IMR-90 (cell line): ENCODE measurements at regions not wholly inside any gene's neighbourhood (a gene's known extent, or its start where the extent isn't known, plus 50 kb on each side); places are given as distances from the start of the nearest gene placed in this dataset.

Experiments
- ATAC-seq: fragments of 200-7000 bp; cut with Tn5 transposase; 2 replicates; pipeline ENCODE4 v1.9.1; 2020; ENCODE audit warnings: low read depth, mild to moderate bottlenecking, moderate library complexity
- BruUV-seq: library from RNA; stranded (reverse); fragments of 400-500 nt; replicated peaks from 2 replicates; lab custom pipeline; 2021; lab: Mats Ljungman, UMichigan
- CTCF ChIA-PET: fragments of 300-600 bp; formaldehyde crosslinking; extraction: SDS; loops from one replicate; lab custom pipeline; 2021; ENCODE audit warnings: antibody characterized with exemption; lab: Yijun Ruan, JAX
- POLR2A ChIA-PET: fragments of 300-600 bp; sonication (Branson Sonifier 250); formaldehyde crosslinking; loops from one replicate; lab custom pipeline; 2022; ENCODE audit warnings: antibody characterized with exemption; ENCODE audit not compliant: unreplicated experiment; lab: Charles Lee
- DNase-seq: peaks from one replicate; pipeline ENCODE4 v3.0.0; 2013
- H2AFZ ChIP-seq: replicated peaks from 2 replicates; pipeline ENCODE3; 2013; ENCODE audit warnings: low read length, mild to moderate bottlenecking; ENCODE audit not compliant: poor library complexity
- H2AK5ac ChIP-seq: 2 replicates; pipeline ENCODE4 v1.6.1; 2013; ENCODE audit warnings: low read depth, low read length, inconsistent platforms
- H2AK9ac ChIP-seq: replicated peaks from 2 replicates; pipeline ENCODE3; 2013; ENCODE audit warnings: mild to moderate bottlenecking, low read depth, low read length, moderate library complexity; ENCODE audit not compliant: poor library complexity
- H2BK120ac ChIP-seq: 2 replicates; pipeline ENCODE4 v1.6.1; 2013; ENCODE audit warnings: low read depth, low read length, inconsistent platforms
- H2BK15ac ChIP-seq: 3 replicates; pipeline ENCODE4 v1.6.1; 2013; ENCODE audit warnings: low read depth, low read length, inconsistent platforms
- H2BK20ac ChIP-seq: 2 replicates; pipeline ENCODE4 v1.6.1; 2013; ENCODE audit warnings: low read depth, mild to moderate bottlenecking, inconsistent platforms, low read length, moderate library complexity
- H2BK5ac ChIP-seq: 2 replicates; pipeline ENCODE4 v1.6.1; 2013; ENCODE audit warnings: mild to moderate bottlenecking, low read depth, low read length, inconsistent platforms; ENCODE audit not compliant: poor library complexity, severe bottlenecking
- H3K14ac ChIP-seq: replicated peaks from 2 replicates; pipeline ENCODE4 v1.6.1; 2013; ENCODE audit warnings: low read depth, low read length, inconsistent platforms
- H3K18ac ChIP-seq: 2 replicates; pipeline ENCODE4 v1.6.1; 2013; ENCODE audit warnings: low read depth, low read length, control low read depth
- H3K23ac ChIP-seq: 2 replicates; pipeline ENCODE4 v1.6.1; 2013; ENCODE audit warnings: low read depth, low read length, inconsistent platforms
- H3K27ac ChIP-seq: 2 replicates; pipeline ENCODE4 v1.5.1; 2013; ENCODE audit warnings: mild to moderate bottlenecking, control low read depth, low read length; ENCODE audit not compliant: insufficient read depth
- H3K27me3 ChIP-seq: 2 replicates; pipeline ENCODE4 v1.6.1; 2013; ENCODE audit warnings: low read length; ENCODE audit not compliant: control insufficient read depth, insufficient read depth
- H3K36me3 ChIP-seq: 2 replicates; pipeline ENCODE4 v1.6.1; 2013; ENCODE audit warnings: low read length, mixed read lengths; ENCODE audit not compliant: control insufficient read depth, insufficient read depth
- H3K4ac ChIP-seq: 2 replicates; pipeline ENCODE4 v1.6.1; 2013; ENCODE audit warnings: low read depth, low read length, inconsistent platforms
- H3K4me1 ChIP-seq: 2 replicates; pipeline ENCODE4 v1.6.1; 2013; ENCODE audit warnings: low read length, mixed read lengths; ENCODE audit not compliant: control insufficient read depth, insufficient read depth
- H3K4me2 ChIP-seq: 2 replicates; pipeline ENCODE4 v1.6.1; 2013; ENCODE audit warnings: low read depth, mild to moderate bottlenecking, control low read depth, low read length, moderate library complexity
- H3K4me3 ChIP-seq: 2 replicates; pipeline ENCODE4 v1.5.1; 2013; ENCODE audit warnings: low read depth, mild to moderate bottlenecking, control low read depth, low read length, moderate library complexity; ENCODE audit not compliant: insufficient read depth
- H3K56ac ChIP-seq: 2 replicates; pipeline ENCODE4 v1.6.1; 2013; ENCODE audit warnings: low read length, inconsistent platforms; ENCODE audit not compliant: insufficient read depth; ENCODE audit errors: extremely low read depth
- H3K79me1 ChIP-seq, 2 experiments: 2 replicates each; pipeline ENCODE4 v1.6.1; 2013; ENCODE audit warnings: low read length in 2 of 2, inconsistent platforms in 1 of 2, low read depth in 1 of 2
- H3K9ac ChIP-seq: 2 replicates; pipeline ENCODE4 v1.6.1; 2013; ENCODE audit warnings: low read depth, low read length, control low read depth
- H3K9me1 ChIP-seq: 2 replicates; pipeline ENCODE4 v1.6.1; 2013; ENCODE audit warnings: low read length, inconsistent platforms; ENCODE audit not compliant: insufficient read depth
- H3K9me3 ChIP-seq: 2 replicates; pipeline ENCODE4 v1.6.1; 2013; ENCODE audit warnings: low read length; ENCODE audit not compliant: control insufficient read depth, insufficient read depth
- H4K20me1 ChIP-seq: 2 replicates; pipeline ENCODE4 v1.6.1; 2013; ENCODE audit warnings: low read length, inconsistent platforms; ENCODE audit not compliant: insufficient read depth
- H4K5ac ChIP-seq: 2 replicates; pipeline ENCODE4 v1.6.1; 2013; ENCODE audit warnings: mild to moderate bottlenecking, low read depth, low read length, control low read depth
- H4K8ac ChIP-seq, 2 experiments: 2 replicates each; pipeline ENCODE4 v1.6.1; 2013; ENCODE audit warnings: low read depth in 2 of 2, low read length in 2 of 2, control low read depth in 1 of 2, inconsistent platforms in 1 of 2
- H4K91ac ChIP-seq: 2 replicates; pipeline ENCODE4 v1.6.1; 2013; ENCODE audit warnings: low read depth, low read length, inconsistent platforms; ENCODE audit not compliant: insufficient read depth
- BHLHE40 ChIP-seq: fragments of 150-350 bp; IDR thresholded peaks from 2 replicates; pipeline ENCODE4 v1.6.1; 2016; ENCODE audit warnings: mild to moderate bottlenecking, low read depth, low read length
- CEBPB ChIP-seq: IDR thresholded peaks from 2 replicates; pipeline ENCODE4 v1.6.1; 2012; ENCODE audit warnings: low read depth, low read length, improper control_type of control experiment
- CHD1 ChIP-seq: IDR thresholded peaks from 2 replicates; pipeline ENCODE4 v1.6.1; 2012; ENCODE audit warnings: low read depth, low read length, improper control_type of control experiment
- ELK1 ChIP-seq: fragments of 150-350 bp; IDR thresholded peaks from 2 replicates; pipeline ENCODE4 v1.6.1; 2016; ENCODE audit warnings: low read depth, mild to moderate bottlenecking, low read length, moderate library complexity, borderline replicate concordance
- FOS ChIP-seq: fragments of 150-350 bp; IDR thresholded peaks from 2 replicates; pipeline ENCODE4 v1.6.1; 2016; ENCODE audit warnings: low read depth, low read length
- MAFK ChIP-seq: IDR thresholded peaks from 2 replicates; pipeline ENCODE4 v1.6.1; 2012; ENCODE audit warnings: low read depth, low read length, improper control_type of control experiment
- MAZ ChIP-seq: IDR thresholded peaks from 2 replicates; pipeline ENCODE4 v1.6.1; 2012; ENCODE audit warnings: low read depth, mild to moderate bottlenecking, low read length, improper control_type of control experiment, moderate library complexity, borderline replicate concordance
- MXI1 ChIP-seq: IDR thresholded peaks from 2 replicates; pipeline ENCODE4 v1.6.1; 2012; ENCODE audit warnings: low read depth, mild to moderate bottlenecking, low read length, moderate library complexity, borderline replicate concordance
- NFE2L2 ChIP-seq: fragments of 150-350 bp; IDR thresholded peaks from 2 replicates; pipeline ENCODE4 v1.6.1; 2016; ENCODE audit warnings: low read depth, mild to moderate bottlenecking, low read length
- POLR2A ChIP-seq: IDR thresholded peaks from 2 replicates; pipeline ENCODE4 v1.6.1; 2012; ENCODE audit warnings: mild to moderate bottlenecking, low read depth, low read length
- RAD21 ChIP-seq: IDR thresholded peaks from 2 replicates; pipeline ENCODE4 v1.6.1; 2012; ENCODE audit warnings: low read length, improper control_type of control experiment
- RCOR1 ChIP-seq: IDR thresholded peaks from 2 replicates; pipeline ENCODE4 v1.6.1; 2012; ENCODE audit warnings: mild to moderate bottlenecking, low read length, improper control_type of control experiment; ENCODE audit not compliant: insufficient replicate concordance
- RFX5 ChIP-seq: IDR thresholded peaks from 2 replicates; pipeline ENCODE4 v1.8.0; 2012; ENCODE audit warnings: low read depth, mild to moderate bottlenecking, low read length, moderate library complexity
- SMC3 ChIP-seq: fragments of 150-350 bp; IDR thresholded peaks from 2 replicates; pipeline ENCODE4 v1.6.1; 2016; ENCODE audit warnings: low read depth, mild to moderate bottlenecking, antibody characterized with exemption, low read length, moderate library complexity
- USF2 ChIP-seq: fragments of 150-350 bp; IDR thresholded peaks from 2 replicates; pipeline ENCODE4 v1.6.1; 2017; ENCODE audit warnings: mild to moderate bottlenecking, antibody characterized with exemption, low read length, low read depth
- WGBS, 2 experiments: methylation state at CpG; one replicate each; pipeline versions ENCODE4 v1.1.5 to v1.1.7; 2013; ENCODE audit warnings: missing lambda C conversion rate in 2 of 2; ENCODE audit not compliant: insufficient read length in 1 of 2; ENCODE audit errors: extremely low coverage in 2 of 2; 5-methylcytosine and 5-hydroxymethylcytosine counted together
- dilution Hi-C: fragments of 300-500 bp; cut with HindIII; formaldehyde crosslinking; loops from one replicate; pipeline ENCODE4 v1.14.3; 2018; ENCODE audit warnings: low sequenced_read_pairs; ENCODE audit not compliant: unreplicated experiment
- in situ Hi-C: fragments of 300-500 bp; cut with MboI; formaldehyde crosslinking; loops from 3 replicates; pipeline ENCODE4 v1.14.3; 2019; ENCODE audit warnings: low sequenced_read_pairs, inconsistent platforms, mixed read lengths
- intact Hi-C: fragments of 100-400 bp; cut with micrococcal nuclease; formaldehyde crosslinking; loops from 2 replicates; pipeline ENCODE4 v1.10.0; 2022
- TF ChIP-seq, protein P1 (sequence below): conservative IDR thresholded peaks from 2 replicates; pipeline ENCODE4 v1.5.1; 2012; ENCODE audit warnings: mild to moderate bottlenecking, low read depth, low read length, improper control_type of control experiment

DNA sequence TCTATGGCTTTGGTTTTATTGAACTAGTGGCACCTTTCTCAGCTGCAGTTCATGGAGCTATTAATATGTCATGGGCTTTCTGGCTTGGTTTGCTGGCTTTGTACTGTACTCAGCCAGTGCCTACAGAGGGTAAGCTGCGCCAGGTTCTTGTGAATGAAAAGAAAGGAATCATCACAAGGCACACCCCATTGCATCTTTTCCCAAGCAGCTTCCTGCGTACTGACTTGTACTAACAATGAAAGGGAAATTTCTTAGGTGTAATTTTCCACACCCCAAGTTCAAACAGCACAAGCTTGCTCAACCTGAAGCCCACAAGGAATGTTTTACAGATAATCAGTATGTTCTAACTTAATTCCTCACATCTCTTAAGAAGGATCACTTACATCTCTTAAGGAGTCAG lies 78.0 kb upstream of the TNFSF18 start:
- POLR2A ChIA-PET, result no interaction called here
- BruUV-seq, result no TSS peak
- no CpG with 5 or more reads among the region's 2 CpGs for WGBS, 2 experiments

More for the DNA sequence above, 78.0 kb upstream of the TNFSF18 start:
- no peak for DNase-seq
- Histone ChIP-seq H2BK20ac (no peak overlapping the region), H4K20me1 (no peaks in the 10 kb centered on the region), H4K5ac (no peak overlapping the region), H3K4ac (no peak overlapping the region), H3K36me3 (no peaks in the 10 kb centered on the region), H3K79me1 (no peaks in the 10 kb centered on the region), H3K14ac (no peak overlapping the region), H3K4me3 (no peak overlapping the region), H3K9me3 (no peaks in the 10 kb centered on the region), H2BK5ac (no peak overlapping the region), H3K27me3 (no peaks in the 10 kb centered on the region), H3K27ac (no peak overlapping the region), H4K8ac (no peak overlapping the region), H3K4me1 (no peaks in the 10 kb centered on the region), H2AFZ (no peak overlapping the region), H2BK15ac (no peak overlapping the region), H3K18ac (no peak overlapping the region), H3K56ac (no peak overlapping the region), H3K4me2 (no peak overlapping the region), H3K9ac (no peak overlapping the region), H3K9me1 (no peaks in the 10 kb centered on the region; the same call in 1 of the 2 replicates), H2AK9ac (no peak overlapping the region), H3K23ac (no peak overlapping the region), H2AK5ac (no peak overlapping the region), H4K91ac (no peak overlapping the region), H2BK120ac (no peak overlapping the region)
- dilution Hi-C loops (no loop called here), intact Hi-C loops (loop anchor here (10.0 kb wide), 1 partner anchor 174 kb away; no protein-coding TSS in a partner anchor), in situ Hi-C loops (loop anchor here (10.0 kb wide), 1 partner anchor 64 kb away; no protein-coding TSS in a partner anchor)
- CTCF ChIA-PET, result no interaction called here
- ATAC-seq, result no peak
- TF ChIP-seq SMC3 (no peak), RAD21 (no peak), CEBPB (no peak), MAZ (no peak), USF2 (no peak), MAFK (no peak), NFE2L2 (no peak), ELK1 (no peak), MXI1 (no peak), BHLHE40 (no peak), POLR2A (no peak), CHD1 (no peak), RCOR1 (no peak), FOS (no peak), RFX5 (no peak)
- TF ChIP-seq, protein P1, sequence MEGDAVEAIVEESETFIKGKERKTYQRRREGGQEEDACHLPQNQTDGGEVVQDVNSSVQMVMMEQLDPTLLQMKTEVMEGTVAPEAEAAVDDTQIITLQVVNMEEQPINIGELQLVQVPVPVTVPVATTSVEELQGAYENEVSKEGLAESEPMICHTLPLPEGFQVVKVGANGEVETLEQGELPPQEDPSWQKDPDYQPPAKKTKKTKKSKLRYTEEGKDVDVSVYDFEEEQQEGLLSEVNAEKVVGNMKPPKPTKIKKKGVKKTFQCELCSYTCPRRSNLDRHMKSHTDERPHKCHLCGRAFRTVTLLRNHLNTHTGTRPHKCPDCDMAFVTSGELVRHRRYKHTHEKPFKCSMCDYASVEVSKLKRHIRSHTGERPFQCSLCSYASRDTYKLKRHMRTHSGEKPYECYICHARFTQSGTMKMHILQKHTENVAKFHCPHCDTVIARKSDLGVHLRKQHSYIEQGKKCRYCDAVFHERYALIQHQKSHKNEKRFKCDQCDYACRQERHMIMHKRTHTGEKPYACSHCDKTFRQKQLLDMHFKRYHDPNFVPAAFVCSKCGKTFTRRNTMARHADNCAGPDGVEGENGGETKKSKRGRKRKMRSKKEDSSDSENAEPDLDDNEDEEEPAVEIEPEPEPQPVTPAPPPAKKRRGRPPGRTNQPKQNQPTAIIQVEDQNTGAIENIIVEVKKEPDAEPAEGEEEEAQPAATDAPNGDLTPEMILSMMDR, result no peak
